Femur (tissue), 1 donor: ENCODE measurements at regions not wholly inside any gene's neighbourhood (a gene's known extent, or its start where the extent isn't known, plus 50 kb on each side); places are given as distances from the start of the nearest gene placed in this dataset.
"Not testable (repeated sequence)": the region's sequence is repeated elsewhere in the genome, so short reads cannot be mapped to it uniquely, and the experiment has no call there.

Experiments used
- DNase-seq: peaks from one replicate; pipeline ENCODE4 v3.0.0-alpha.2; 2017

GRCh38 chr2:223474893-223475292 lies 127.3 kb downstream of the SCG2 start:
- no peak for DNase-seq

DNA sequence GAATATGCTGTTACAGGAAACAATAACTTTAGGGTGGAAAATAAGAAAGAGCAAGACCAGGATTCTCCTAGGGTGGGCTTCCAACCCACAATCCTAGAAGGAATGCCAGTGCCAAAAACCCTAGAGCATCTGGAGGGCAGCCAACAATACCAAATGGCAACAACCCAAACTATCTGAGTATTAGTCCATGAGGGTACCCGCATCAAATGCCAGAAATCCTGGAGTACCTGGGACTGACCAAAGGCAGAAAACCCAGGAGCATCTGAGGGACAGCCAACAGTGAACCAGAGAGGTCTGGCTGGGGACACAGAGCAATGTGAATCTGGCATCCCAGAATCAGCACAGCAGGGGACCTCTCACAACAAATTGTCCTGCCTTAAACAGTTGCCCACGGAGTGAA lies 126.3 kb downstream of the SCG2 start:
- DNase-seq, result no peak

GRCh38 chr2:223477318-223477717 lies 124.8 kb downstream of the SCG2 start:
- DNase-seq, result no peak

- no peak for DNase-seq
These were observed 120.7 kb downstream of the SCG2 start for GRCh38 chr2:223481486-223481885.

GRCh38 chr2:223486751-223487150 lies 115.4 kb downstream of the SCG2 start:
- no peak for DNase-seq

DNA sequence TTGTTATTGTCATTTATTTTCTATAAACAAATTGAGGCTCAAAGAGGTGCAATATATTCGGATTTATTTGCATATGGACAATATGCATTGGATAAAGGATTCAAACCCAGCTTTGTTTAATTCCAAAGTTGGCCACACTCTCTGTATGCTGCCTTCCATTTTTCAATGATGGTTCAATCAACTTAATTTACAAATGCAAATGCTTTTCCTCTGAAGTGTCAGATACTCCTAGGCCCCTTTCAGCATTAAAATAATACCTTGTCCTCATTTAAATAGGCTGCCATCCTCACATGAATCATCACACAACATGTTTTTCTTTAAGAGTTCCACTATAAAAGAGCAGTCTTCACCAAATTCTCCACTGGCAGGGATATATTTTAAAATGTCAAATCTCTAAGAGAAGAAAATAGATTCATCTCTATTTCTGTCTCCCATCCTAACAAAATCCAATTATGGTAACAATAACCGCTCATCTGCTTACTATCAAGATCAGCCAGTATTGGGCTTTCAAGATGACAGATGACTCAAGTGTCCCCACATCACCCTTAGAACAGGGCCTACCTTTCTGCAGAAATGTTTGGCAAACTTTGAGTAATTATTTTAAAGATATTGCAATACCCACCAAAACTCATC lies 114.8 kb downstream of the SCG2 start:
- no peak for DNase-seq

DNA sequence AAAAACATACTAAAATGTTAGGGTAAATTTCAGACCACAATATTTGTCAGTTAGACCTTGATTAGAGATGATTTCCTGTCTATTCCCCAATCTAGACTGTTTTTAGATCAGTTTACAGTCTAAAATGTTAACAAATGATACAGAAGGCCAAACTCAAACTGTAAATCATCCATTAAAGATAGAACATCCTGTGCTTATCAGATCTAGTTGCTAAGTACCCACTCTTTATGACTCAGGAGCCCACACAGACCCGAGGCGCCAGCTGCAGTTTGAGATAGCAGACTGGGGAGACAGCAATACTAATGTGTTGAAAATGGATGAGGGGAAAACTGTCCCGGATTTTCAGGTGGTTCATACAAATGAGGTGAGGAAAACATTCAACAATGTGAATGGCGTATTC lies 113.3 kb downstream of the SCG2 start:
- no peak for DNase-seq

DNA sequence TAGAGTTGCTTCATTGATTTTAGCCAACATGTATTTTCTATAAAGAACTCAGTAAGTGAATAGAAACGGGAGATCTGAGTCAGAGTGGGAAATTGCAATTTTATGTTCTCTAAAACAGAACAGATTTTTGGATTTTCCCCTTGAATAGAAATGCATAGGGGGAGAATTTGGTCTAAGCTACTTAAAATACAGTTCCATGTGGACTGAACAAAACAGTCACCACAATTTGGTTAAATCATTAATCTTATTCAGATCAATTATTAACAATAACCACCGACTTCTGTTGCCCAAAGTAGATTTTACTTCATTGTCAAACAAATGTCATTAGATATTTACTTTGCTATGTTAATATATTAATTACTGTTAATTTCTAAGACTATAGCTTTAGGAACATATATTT lies 107.7 kb downstream of the SCG2 start:
- no peak for DNase-seq

GRCh38 chr2:223494942-223495341 lies 107.2 kb downstream of the SCG2 start:
- no peak for DNase-seq

DNA sequence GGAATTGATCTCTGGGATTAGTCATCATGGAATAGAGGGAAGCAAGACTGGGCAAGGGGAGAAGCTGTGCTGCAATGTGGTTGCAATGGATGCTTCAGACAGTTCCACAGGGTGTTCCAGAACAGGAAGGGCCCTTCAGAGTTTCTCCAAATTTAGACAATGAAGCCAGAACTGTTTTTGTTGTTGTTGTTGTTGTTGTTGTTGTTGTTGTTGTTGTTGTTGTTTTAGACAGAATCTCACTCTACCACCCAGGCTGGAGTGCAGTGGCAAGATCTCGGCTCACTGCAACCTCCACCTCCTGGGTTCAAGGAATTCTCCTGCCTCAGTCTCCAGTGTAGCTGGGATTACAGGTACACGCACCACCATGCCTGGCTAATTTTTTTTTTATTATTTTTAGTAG lies 105.3 kb downstream of the SCG2 start:
- not testable (repeated sequence) for DNase-seq

- DNase-seq, result no peak
These were observed 101.5 kb downstream of the SCG2 start for GRCh38 chr2:223500709-223501108.

DNA sequence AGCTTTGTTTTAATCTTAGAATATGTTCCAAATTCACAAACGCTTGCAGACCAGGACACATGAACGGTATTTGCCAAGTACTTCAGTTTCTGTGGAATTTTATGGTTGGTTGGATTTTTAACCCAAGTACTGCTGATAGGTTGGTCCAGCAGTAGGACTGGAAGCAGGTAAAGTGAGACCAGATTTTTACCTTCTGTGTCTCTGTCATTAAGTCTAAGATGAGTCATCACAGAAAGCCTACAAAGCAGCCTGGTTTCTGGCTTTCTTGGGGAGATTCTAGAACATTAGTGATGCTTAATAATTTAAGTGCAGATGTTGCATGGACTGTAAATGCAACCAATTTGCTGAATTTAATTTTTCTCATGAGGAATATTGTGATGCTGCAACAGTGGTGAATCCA lies 100.5 kb downstream of the SCG2 start:
- DNase-seq, result no peak

DNA sequence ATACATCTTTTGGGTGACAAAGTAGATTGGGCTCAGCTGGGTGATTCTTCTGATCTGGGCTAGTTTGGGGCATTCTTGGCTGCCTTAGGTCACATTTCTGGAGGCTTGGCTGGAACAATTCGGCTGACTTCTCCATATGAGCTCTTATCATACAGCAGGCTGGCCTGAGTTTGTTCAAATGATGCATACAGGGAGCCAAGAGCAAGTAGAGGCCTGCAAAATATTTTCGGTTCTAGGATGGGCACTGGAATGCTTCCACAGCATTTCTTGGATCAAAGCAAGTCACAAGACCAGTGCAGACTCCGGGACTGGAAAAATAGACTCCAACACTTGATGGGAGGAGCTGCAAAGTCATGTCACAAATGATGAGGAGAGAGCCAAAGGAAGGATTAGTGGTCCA lies 98.4 kb downstream of the SCG2 start:
- no peak for DNase-seq

- no peak for DNase-seq
These were observed 93.8 kb downstream of the SCG2 start for GRCh38 chr2:223508372-223508771.

DNA sequence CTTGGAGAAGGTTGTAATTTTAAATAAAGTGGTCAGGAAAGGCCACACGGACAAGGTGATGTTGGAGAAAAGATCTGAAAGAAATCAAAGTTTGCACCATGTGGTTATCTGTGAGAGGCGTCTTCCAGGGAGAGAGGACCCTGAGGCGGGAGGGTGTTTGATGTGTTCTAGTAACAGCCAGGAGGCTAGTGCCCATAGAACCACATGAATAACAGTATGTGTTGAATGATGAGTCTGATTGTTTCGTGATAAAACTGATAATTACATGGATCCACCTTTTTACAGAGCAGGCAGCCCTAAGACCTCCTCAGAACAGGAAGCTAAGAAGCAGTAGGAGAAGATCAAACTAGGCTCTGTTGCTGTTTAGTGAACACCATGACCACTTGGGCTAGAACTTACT lies 91.4 kb downstream of the SCG2 start:
- DNase-seq, result no peak

DNA sequence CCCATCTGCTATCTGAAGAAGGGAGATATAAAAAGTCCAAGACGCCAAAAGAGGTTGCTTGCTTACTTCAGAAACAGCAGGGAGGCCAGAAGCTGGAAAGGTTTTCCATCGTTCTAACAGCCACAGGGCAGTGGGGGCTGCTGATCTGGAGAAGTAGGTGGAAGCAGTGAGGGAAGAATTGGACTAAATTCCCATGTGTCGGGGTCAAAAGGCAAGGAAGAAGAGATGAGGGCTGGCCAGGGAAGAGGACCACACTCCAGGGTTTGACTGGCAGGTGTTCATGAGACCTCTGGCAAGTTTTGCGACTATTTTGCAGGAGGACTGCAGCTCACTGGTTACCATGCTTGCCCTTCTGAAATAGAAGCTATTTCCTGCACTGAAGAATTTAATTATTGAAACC lies 91.0 kb downstream of the SCG2 start:
- no peak for DNase-seq

DNA sequence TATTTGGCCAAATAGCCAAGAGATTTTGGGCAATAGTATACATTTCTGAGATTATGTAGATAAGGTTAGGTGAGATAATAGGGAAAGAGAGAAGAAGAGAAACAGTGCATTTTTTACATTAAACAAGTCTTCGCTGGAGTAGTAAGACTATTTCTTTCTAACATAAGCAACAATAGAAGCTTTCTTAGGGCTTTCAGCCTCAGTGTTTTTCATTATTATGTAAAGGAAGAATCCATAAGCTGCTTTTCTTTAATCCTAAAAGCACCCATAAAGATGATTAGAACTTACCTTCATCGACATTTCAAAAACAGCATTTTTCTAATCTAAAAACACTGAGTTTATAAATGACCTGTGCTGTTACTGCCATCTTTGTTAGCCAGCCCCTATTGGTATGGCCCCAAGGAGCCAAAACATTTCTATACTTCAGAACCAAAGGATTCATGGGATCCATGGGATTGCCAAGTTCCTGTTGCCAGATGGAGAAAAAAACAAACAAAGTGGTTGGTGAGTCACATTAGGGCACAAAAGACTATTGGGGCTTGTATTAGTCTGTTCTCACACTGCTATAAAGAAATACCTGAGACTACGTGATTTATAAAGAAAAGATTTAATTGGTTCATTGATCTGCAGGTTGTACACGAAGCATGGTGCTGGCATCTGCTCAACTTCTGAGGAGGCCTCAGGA lies 88.2 kb downstream of the SCG2 start:
- DNase-seq, result no peak

DNA sequence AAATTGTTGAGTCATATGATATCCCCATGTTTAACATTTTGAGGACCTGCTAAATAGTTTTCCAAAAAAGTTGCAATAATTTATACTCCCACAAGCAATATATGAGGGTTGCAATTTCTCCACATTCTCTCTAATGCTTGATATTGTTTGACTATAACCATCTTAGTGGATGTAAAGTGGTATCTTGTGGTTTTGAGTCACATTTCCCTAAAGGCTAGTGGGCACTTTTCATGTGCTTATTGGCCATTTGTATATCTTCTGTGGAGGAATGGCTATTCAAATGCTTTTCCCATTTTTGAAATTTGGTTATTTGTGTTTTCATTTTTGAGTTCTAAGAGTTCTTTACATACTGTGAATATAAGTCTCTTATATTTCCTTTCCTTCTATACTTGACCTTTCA lies 82.7 kb downstream of the SCG2 start:
- no peak for DNase-seq

DNA sequence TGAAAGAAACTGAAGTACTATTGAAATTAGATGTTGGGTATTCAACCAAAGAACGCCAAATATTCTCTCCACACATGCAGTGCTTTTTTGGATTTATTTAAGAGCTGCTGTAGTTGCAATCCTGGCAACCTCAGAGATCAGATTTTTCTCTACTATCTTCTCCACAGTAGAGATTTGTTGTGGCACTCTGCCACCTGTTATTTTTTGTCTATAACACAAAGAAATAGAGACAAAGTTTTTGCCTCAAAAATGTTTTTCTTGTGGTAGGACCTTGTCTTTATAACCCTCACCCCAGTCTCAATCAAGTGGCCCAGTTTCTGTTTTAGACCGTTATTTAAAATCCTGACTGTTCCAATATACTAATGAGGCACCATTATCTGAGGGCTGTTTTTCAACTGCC lies 79.4 kb downstream of the SCG2 start:
- DNase-seq, result no peak

GRCh38 chr2:223523551-223524001 lies 78.6 kb downstream of the SCG2 start:
- DNase-seq, result no peak

- DNase-seq, result no peak
These were observed 78.1 kb downstream of the SCG2 start for GRCh38 chr2:223524066-223524465.

DNA sequence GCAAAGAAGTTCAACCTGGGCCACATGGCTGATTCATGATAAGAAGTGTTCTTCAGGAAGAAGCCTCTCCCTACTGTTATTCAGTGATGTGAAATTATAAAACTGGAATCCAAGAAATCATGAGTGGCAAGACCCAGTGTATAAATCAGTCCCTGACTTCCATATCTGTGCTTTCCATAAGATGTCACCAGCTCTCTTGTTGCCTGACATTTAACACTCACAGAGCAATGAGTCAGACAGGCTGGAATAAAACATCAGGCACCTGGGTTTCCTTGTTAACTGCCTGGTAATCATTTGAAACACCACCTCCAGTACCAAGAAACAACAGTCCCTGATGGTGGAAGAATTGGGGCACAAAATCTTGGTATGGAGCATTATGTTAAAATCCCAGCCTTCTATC lies 76.1 kb downstream of the SCG2 start:
- DNase-seq, result no peak

GRCh38 chr2:223528036-223528435 lies 74.1 kb downstream of the SCG2 start:
- no peak for DNase-seq

GRCh38 chr2:223529696-223530095 lies 72.5 kb downstream of the SCG2 start:
- DNase-seq, result no peak

GRCh38 chr2:223530811-223531210 lies 71.3 kb downstream of the SCG2 start:
- DNase-seq, result no peak
